Pancreas (tissue), 10 donors: ENCODE measurements at regions not wholly inside any gene's neighbourhood (a gene's known extent, or its start where the extent isn't known, plus 50 kb on each side); places are given as distances from the start of the nearest gene placed in this dataset.

Experiments
- ATAC-seq, 4 donors: fragments of 200-7000 bp; cut with Tn5 transposase; one replicate each; pipeline versions ENCODE4 v1.8.0 to v1.9.1; 2020; ENCODE audit warnings: mild to moderate bottlenecking in 4 of 4, moderate library complexity in 4 of 4
- DNase-seq, 6 donors: peaks; one replicate each; pipeline ENCODE4 v3.0.0-alpha.2; 2020
- FAIRE-seq: peaks from 2 replicates; lab custom pipeline; 2012; peaks lifted over from hg19 to GRCh38; lab: Jason Lieb, UNC
- H3K27ac ChIP-seq, 4 donors: fragments of 200-600 bp; sonication (generic); 1 replicate in 3 of 4; 2 replicates in 1 of 4; pipeline versions ENCODE4 v1.5.0 to v1.8.0; 2020
- H3K27me3 ChIP-seq, 4 donors: fragments of 200-600 bp; one replicate each; pipeline ENCODE4 v1.8.0; 2021
- H3K36me3 ChIP-seq, 3 donors: fragments of 200-600 bp; sonication (generic) in 1 of 3; one replicate each; pipeline versions ENCODE4 v1.5.0 to v1.8.0; 2020 to 2021
- H3K4me1 ChIP-seq, 3 donors: fragments of 200-600 bp; one replicate each; pipeline ENCODE4 v1.8.0; 2021
- H3K4me3 ChIP-seq, 4 donors: fragments of 200-600 bp; sonication (generic) in 2 of 4; one replicate each; pipeline versions ENCODE4 v1.5.0 to v1.8.0; 2020 to 2021
- H3K9me3 ChIP-seq, 4 donors: fragments of 200-600 bp; one replicate each; pipeline ENCODE4 v1.8.0; 2021
- WGBS, 2 donors: extraction: QIAGEN DNeasy Blood & Tissue Kit; methylation state at CpG; one replicate each; pipeline ENCODE4 v1.1.7; 2013; 5-methylcytosine and 5-hydroxymethylcytosine counted together
- intact Hi-C, 3 donors: fragments of 100-400 bp; cut with DNase I; formaldehyde crosslinking; loops; one replicate each; pipeline versions ENCODE4 v1.11.1 to v1.14.2; 2022
- TF ChIP-seq, protein P1 (sequence below), 4 donors: fragments of 200-600 bp; sonication (generic) in 3 of 4; IDR thresholded peaks; one replicate each; pipeline versions ENCODE4 v1.5.0 to v1.8.0; 2021; ENCODE audit warnings: antibody characterized with exemption in 4 of 4
- donor health status: healthy with polysubstance abuse.
- donor health status: DM: no; HTN: no; CAD: no; lungs with moderate emphysema.
- donor health status: DM: no; HTN: no; CAD: no.
- donor health status: control.
- donor health status: control.
- donor health status: Bipolar disorder and iron deficiency.
- donor health status: DM: yes; HTN: yes; CAD: no.
- donor health status: DM: no; HTN: no; CAD: no.
- donor health status: DM: no; HTN: no; CAD: no.
- donor health status: DM: yes; HTN: yes; CAD: no.

DNA sequence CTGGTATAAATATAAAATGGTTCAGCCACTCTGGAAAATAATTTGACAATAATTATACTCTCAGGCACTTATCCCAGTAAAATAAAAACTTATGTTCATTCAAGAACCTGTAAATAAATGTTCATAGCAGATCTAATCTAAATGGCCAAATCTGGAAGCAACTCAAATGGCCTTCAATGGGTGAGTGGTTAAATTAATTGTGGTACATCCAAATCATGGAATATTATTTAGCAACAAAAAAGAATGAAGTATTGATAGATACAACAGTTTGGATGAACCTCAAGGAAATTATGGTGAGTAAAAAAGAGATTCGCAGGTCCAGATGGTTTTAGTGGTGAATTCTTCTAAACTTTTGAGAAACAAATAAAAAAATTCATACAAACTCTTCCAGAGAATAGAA is 287.0 kb upstream of the ZC3H12C start:
- Histone ChIP-seq H3K4me3 (no peak overlapping the region), H3K36me3 (no peaks in the 10 kb centered on the region), H3K27me3 (no peaks in the 10 kb centered on the region), H3K9me3 (peaks cover 0 to 3% (median 0%) of the 10 kb centered on the region in 4 donors), H3K4me1 (no peaks in the 10 kb centered on the region), H3K27ac (no peak overlapping the region)
- ATAC-seq (no peak), DNase-seq (no peak), FAIRE-seq (no peak)
- WGBS, 2 donors: 0 to 61% methylated on average over 1 of the region's 1 CpG
- intact Hi-C loops: no loop called here
- TF ChIP-seq, protein P1, sequence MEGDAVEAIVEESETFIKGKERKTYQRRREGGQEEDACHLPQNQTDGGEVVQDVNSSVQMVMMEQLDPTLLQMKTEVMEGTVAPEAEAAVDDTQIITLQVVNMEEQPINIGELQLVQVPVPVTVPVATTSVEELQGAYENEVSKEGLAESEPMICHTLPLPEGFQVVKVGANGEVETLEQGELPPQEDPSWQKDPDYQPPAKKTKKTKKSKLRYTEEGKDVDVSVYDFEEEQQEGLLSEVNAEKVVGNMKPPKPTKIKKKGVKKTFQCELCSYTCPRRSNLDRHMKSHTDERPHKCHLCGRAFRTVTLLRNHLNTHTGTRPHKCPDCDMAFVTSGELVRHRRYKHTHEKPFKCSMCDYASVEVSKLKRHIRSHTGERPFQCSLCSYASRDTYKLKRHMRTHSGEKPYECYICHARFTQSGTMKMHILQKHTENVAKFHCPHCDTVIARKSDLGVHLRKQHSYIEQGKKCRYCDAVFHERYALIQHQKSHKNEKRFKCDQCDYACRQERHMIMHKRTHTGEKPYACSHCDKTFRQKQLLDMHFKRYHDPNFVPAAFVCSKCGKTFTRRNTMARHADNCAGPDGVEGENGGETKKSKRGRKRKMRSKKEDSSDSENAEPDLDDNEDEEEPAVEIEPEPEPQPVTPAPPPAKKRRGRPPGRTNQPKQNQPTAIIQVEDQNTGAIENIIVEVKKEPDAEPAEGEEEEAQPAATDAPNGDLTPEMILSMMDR (IDR thresholded peaks at IDR 0.05): no peak

- no peak overlapping the region for H3K27ac ChIP-seq
- no peak for FAIRE-seq
- H3K4me3 ChIP-seq: no peak overlapping the region
- no peak for ATAC-seq
- no peaks in the 10 kb centered on the region for H3K27me3 ChIP-seq
- peaks cover 0 to 3% (median 0%) of the 10 kb centered on the region in 4 donors for H3K9me3 ChIP-seq
- no peaks in the 10 kb centered on the region for H3K36me3 ChIP-seq
- TF ChIP-seq, protein P1 (IDR thresholded peaks at IDR 0.05): no peak
- WGBS, 2 donors: 40 to 68% methylated on average over 1 of the region's 1 CpG
- no peaks in the 10 kb centered on the region for H3K4me1 ChIP-seq
- DNase-seq: no peak
- intact Hi-C loops: no loop called here
Observed at GRCh38 chr11:109808569-109808968, 284.6 kb upstream of the ZC3H12C start.

GRCh38 chr11:109814824-109815223 is 278.4 kb upstream of the ZC3H12C start:
- no peak overlapping the region for H3K4me3 ChIP-seq
- H3K9me3 ChIP-seq: no peaks in the 10 kb centered on the region
- no peaks in the 10 kb centered on the region for H3K36me3 ChIP-seq
- no peaks in the 10 kb centered on the region for H3K27me3 ChIP-seq
- 36 to 46% methylated on average over 2 of the region's 2 CpGs for WGBS, 2 donors
- FAIRE-seq: no peak
- H3K27ac ChIP-seq: no peak overlapping the region
- intact Hi-C loops: no loop called here
- DNase-seq: no peak
- TF ChIP-seq, protein P1 (IDR thresholded peaks at IDR 0.05): no peak
- ATAC-seq: no peak
- H3K4me1 ChIP-seq: no peaks in the 10 kb centered on the region

- DNase-seq (no peak), ATAC-seq (no peak), FAIRE-seq (no peak)
- Histone ChIP-seq H3K9me3 (no peaks in the 10 kb centered on the region), H3K27ac (no peak overlapping the region), H3K4me1 (no peaks in the 10 kb centered on the region), H3K36me3 (no peaks in the 10 kb centered on the region), H3K27me3 (no peaks in the 10 kb centered on the region), H3K4me3 (no peak overlapping the region)
- WGBS, 2 donors: 60 to 64% methylated on average over 4 of the region's 4 CpGs
- intact Hi-C loops: no loop called here
- TF ChIP-seq, protein P1 (IDR thresholded peaks at IDR 0.05): no peak
Observed at GRCh38 chr11:109815500-109816150, 277.6 kb upstream of the ZC3H12C start.

- Histone ChIP-seq H3K36me3 (no peaks in the 10 kb centered on the region), H3K9me3 (no peaks in the 10 kb centered on the region), H3K27ac (no peak overlapping the region), H3K4me3 (no peak overlapping the region), H3K27me3 (no peaks in the 10 kb centered on the region), H3K4me1 (no peaks in the 10 kb centered on the region)
- DNase-seq (no peak), ATAC-seq (no peak), FAIRE-seq (no peak)
- WGBS, 2 donors: 74 to 84% methylated on average over 10 of the region's 10 CpGs
- intact Hi-C loops: no loop called here
- TF ChIP-seq, protein P1 (IDR thresholded peaks at IDR 0.05): no peak
Observed at GRCh38 chr11:109818290-109818689, 274.9 kb upstream of the ZC3H12C start.
